ENCODE measurements at regions not wholly inside any gene's neighbourhood (a gene's known extent, or its start where the extent isn't known, plus 50 kb on each side); places are given as distances from the start of the nearest gene placed in this dataset.

GRCh38 chr7:21023841-21024484, 237.3 kb upstream of the SP8 start:
- TF ChIP-seq REST (IDR thresholded peaks at IDR 0.05; ENCODE audit: low read depth) (no peak), EP300 (IDR thresholded peaks at IDR 0.05; ENCODE audit: borderline replicate concordance) (no peak), MAX (IDR thresholded peaks at IDR 0.05) (no peak), TEAD4 (IDR thresholded peaks at IDR 0.05) (no peak), RAD21 (IDR thresholded peaks at IDR 0.05; ENCODE audit: low read depth) (no peak), USF1 (IDR thresholded peaks at IDR 0.05) (no peak), CREB1 (IDR thresholded peaks at IDR 0.05; ENCODE audit: low read depth) (no peak), FOXM1 (IDR thresholded peaks at IDR 0.05; ENCODE audit: borderline replicate concordance, low read depth) (no peak), NFIC (IDR thresholded peaks at IDR 0.05) (no peak), YY1 (IDR thresholded peaks at IDR 0.05; ENCODE audit: low read depth) (no peak), EGR1 (IDR thresholded peaks at IDR 0.05) (no peak), ZBTB7A (IDR thresholded peaks at IDR 0.05; ENCODE audit: low read depth) (no peak), TAF1 (IDR thresholded peaks at IDR 0.05; ENCODE audit: low read depth) (no peak), CEBPB (IDR thresholded peaks at IDR 0.05) (no peak), TCF12 (IDR thresholded peaks at IDR 0.05; ENCODE audit: low read depth) (no peak)

GRCh38 chr7:21024485-21024867, 237.8 kb upstream of the SP8 start:
- TF ChIP-seq TAF1 (IDR thresholded peaks at IDR 0.05; ENCODE audit: low read depth): no peak

GRCh38 chr7:21028186-21028585, 241.5 kb upstream of the SP8 start:
- TF ChIP-seq ZBTB7A (IDR thresholded peaks at IDR 0.05; ENCODE audit: low read depth) (no peak), TCF12 (IDR thresholded peaks at IDR 0.05; ENCODE audit: low read depth) (no peak), MAX (IDR thresholded peaks at IDR 0.05) (no peak)

GRCh38 chr7:21028599-21028998, 241.9 kb upstream of the SP8 start:
- TF ChIP-seq ZBTB7A (IDR thresholded peaks at IDR 0.05; ENCODE audit: low read depth) (no peak), TCF12 (IDR thresholded peaks at IDR 0.05; ENCODE audit: low read depth) (no peak), CREB1 (IDR thresholded peaks at IDR 0.05; ENCODE audit: low read depth) (no peak), REST (IDR thresholded peaks at IDR 0.05; ENCODE audit: low read depth) (no peak), TAF1 (IDR thresholded peaks at IDR 0.05; ENCODE audit: low read depth) (no peak), USF1 (IDR thresholded peaks at IDR 0.05) (no peak), MAX (IDR thresholded peaks at IDR 0.05) (no peak), TEAD4 (IDR thresholded peaks at IDR 0.05) (no peak), YY1 (IDR thresholded peaks at IDR 0.05; ENCODE audit: low read depth) (no peak), EGR1 (IDR thresholded peaks at IDR 0.05) (no peak), CEBPB (IDR thresholded peaks at IDR 0.05) (no peak), FOXM1 (IDR thresholded peaks at IDR 0.05; ENCODE audit: borderline replicate concordance, low read depth) (no peak), NFIC (IDR thresholded peaks at IDR 0.05) (no peak), RAD21 (IDR thresholded peaks at IDR 0.05; ENCODE audit: low read depth) (no peak), EP300 (IDR thresholded peaks at IDR 0.05; ENCODE audit: borderline replicate concordance) (no peak)

GRCh38 chr7:21029006-21029405, 242.3 kb upstream of the SP8 start:
- TF ChIP-seq YY1 (IDR thresholded peaks at IDR 0.05; ENCODE audit: low read depth): no peak
- no peak for TF ChIP-seq MAX (IDR thresholded peaks at IDR 0.05)
- TF ChIP-seq TAF1 (IDR thresholded peaks at IDR 0.05; ENCODE audit: low read depth): no peak
- TF ChIP-seq USF1 (IDR thresholded peaks at IDR 0.05): no peak
- no peak for TF ChIP-seq TCF12 (IDR thresholded peaks at IDR 0.05; ENCODE audit: low read depth)
- TF ChIP-seq REST (IDR thresholded peaks at IDR 0.05; ENCODE audit: low read depth): no peak
- TF ChIP-seq CEBPB (IDR thresholded peaks at IDR 0.05): no peak
- TF ChIP-seq CREB1 (IDR thresholded peaks at IDR 0.05; ENCODE audit: low read depth): no peak
- no peak for TF ChIP-seq TEAD4 (IDR thresholded peaks at IDR 0.05)
- no peak for TF ChIP-seq NFIC (IDR thresholded peaks at IDR 0.05)
- TF ChIP-seq FOXM1 (IDR thresholded peaks at IDR 0.05; ENCODE audit: borderline replicate concordance, low read depth): no peak
- no peak for TF ChIP-seq EGR1 (IDR thresholded peaks at IDR 0.05)
- TF ChIP-seq RAD21 (IDR thresholded peaks at IDR 0.05; ENCODE audit: low read depth): no peak
- no peak for TF ChIP-seq ZBTB7A (IDR thresholded peaks at IDR 0.05; ENCODE audit: low read depth)
- TF ChIP-seq EP300 (IDR thresholded peaks at IDR 0.05; ENCODE audit: borderline replicate concordance): no peak
